Gastrocnemius medialis (tissue), 4 donors: ENCODE measurements at regions not wholly inside any gene's neighbourhood (a gene's known extent, or its start where the extent isn't known, plus 50 kb on each side); places are given as distances from the start of the nearest gene placed in this dataset.

Source experiments
- CTCF ChIP-seq, 5 experiments: fragments of 450-650 bp in 3 of 5; fragments of 200-600 bp in 2 of 5; sonication (generic) in 2 of 5; IDR thresholded peaks in 4 of 5; conservative IDR thresholded peaks in 1 of 5; 1 replicate in 4 of 5; 2 replicates in 1 of 5; pipeline ENCODE4 v1.5.1; 2016 to 2019; ENCODE audit warnings: antibody characterized with exemption in 5 of 5, mild to moderate bottlenecking in 3 of 5, moderate library complexity in 3 of 5
- POLR2A ChIP-seq, 2 donors: fragments of 450-650 bp; IDR thresholded peaks; one replicate each; pipeline ENCODE4 v1.6.1; 2017; ENCODE audit warnings: antibody characterized with exemption in 2 of 2, mild to moderate bottlenecking in 2 of 2, moderate library complexity in 2 of 2

- TF ChIP-seq CTCF (IDR thresholded peaks at IDR 0.05 in 4 of 5, conservative IDR thresholded peaks at IDR 0.05 in 1 of 5) (no peak), POLR2A (IDR thresholded peaks at IDR 0.05) (no peak)
Observed at GRCh38 chr15:61309617-61310016, 80.5 kb upstream of the RORA start.
